ENCODE measurements at regions not wholly inside any gene's neighbourhood (a gene's known extent, or its start where the extent isn't known, plus 50 kb on each side); places are given as distances from the start of the nearest gene placed in this dataset.

DNA sequence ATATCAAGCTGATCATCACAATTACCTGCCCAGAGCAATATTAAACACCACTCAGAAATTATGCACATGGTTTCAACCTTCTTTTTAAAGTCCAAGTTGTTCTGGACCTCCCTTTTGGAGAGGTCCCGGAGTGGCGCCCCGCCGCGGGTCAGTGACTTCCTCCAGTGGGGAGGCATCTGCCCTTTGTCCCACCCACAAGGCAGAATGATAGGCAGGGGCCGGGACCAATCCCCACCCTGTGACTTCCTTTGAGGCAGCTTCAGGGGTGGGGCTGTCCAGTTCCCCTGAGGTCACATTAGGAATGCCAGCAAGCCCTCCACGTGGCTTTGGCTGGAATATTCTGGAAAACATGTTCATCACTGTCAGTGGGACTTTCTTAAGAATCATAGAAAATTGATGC lies 207.0 kb downstream of the ANKRD60 start:
- POLR2A ChIA-PET, result no interaction called here
- CTCF ChIA-PET, result no interaction called here

DNA sequence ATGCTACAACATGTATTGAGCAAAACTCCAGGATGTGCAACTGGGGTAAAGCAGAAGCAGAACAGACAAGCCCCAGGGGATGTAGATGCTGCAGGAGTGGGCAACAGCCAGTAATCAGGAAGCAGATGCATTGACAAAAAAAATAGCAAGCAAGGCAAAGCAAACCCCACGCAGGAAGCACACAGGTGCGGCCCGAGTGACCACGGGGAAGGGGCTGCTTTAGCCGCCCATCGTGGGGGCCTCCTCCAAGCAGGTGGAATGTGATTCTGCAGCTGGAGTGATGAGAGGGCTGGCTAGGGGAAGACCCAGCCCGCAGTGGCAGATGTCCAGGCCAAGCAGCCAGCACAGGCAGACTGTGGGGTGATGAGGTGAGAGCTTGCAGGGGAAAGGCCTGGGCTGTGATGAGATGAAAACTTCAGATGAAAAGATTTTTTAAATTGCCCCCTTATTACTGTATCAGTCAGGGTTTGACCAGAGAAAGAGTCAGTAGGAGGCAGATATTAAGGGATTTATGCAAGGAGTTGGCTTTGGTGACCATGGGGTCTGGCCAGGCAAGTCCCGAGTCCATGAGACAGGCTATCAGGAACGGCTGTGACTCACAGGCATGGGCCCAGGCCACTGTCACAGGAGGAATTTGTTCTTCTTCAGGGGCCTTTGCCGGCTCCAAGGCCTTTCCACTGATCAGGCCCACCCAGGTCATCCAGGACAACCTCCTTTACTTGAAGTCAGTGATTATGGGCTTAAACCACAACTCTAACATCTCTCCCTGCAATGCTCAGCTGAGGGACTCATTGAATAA lies 207.6 kb downstream of the ANKRD60 start:
- POLR2A ChIA-PET, result no interaction called here
- CTCF ChIA-PET, result no interaction called here

DNA sequence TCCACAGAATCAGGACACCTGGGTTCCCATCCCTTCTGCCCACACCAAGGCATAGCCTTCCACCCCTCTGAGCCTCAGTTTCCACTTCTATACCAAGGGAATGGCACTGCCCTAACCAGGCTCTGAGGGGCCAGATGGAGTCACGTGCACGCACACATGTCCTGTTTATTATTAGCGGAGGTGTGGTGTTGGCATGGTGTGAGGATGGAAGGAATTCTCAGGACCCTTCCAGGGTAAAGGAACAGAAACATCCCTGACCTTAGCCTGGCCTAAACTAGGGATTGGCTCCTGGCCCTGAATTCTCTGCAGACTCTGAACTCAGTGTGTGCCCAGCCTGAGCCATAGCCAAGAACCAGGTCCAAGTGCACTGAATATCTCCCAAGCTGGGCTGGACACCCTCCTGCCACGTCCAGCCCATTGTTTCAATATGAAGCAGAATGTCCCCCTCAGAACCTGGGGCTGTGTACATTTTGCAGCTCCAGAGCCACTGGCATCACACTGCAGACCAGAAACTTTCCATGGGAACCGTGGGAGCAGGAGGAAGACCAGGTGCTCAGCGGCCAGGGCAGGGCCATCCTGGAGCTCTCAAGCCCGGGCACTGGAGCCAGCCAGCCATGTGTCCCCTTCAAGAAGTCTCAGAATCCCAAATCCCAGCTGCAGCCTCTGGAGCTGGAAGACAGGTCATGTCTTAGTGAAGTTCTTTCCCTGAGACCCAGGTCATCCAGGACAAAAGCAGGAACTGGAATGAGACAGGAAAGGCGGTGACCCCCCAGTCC lies 208.4 kb downstream of the ANKRD60 start:
- CTCF ChIA-PET, result no interaction called here
- POLR2A ChIA-PET, result no interaction called here

DNA sequence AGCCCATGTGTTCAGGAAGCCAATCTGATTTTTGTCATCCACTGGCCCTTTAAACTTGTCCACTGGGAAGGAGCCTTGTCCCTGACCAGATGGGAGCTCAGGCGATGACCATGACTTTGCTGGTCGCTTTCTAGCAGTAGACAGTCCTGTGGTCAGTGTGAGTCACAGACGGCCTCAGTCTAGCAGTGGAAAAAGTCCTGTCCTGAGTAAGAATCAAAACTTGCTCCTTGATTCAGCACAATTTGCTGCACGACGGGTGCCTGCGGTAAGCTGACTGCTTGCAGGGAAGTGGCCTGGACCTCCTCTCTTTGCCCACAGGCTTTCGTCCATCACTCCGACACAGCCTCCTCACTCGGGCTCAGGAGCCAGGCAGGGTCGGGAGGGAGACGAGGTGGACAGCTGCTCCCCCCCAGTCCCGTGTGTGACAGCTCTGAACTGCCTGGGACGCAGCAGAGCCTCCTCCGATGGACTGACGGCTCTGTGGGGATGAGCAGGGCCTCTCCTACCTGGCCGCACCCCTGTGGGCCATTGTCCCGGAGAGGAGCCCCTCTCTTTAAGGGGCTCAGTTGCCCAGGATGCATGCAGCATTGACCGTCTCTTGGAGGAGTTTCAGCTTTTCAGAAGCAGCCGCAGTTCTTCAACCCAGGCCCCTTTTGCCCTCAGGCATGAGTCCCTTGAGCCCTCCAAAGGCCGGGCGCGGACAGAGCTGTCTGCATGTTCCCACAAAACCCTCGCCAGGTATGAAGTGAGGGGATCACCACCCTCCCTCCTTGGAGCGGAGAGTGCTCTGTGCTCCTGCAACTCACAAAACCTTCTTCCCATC lies 209.2 kb downstream of the ANKRD60 start:
- CTCF ChIA-PET, result no interaction called here
- POLR2A ChIA-PET, result no interaction called here

DNA sequence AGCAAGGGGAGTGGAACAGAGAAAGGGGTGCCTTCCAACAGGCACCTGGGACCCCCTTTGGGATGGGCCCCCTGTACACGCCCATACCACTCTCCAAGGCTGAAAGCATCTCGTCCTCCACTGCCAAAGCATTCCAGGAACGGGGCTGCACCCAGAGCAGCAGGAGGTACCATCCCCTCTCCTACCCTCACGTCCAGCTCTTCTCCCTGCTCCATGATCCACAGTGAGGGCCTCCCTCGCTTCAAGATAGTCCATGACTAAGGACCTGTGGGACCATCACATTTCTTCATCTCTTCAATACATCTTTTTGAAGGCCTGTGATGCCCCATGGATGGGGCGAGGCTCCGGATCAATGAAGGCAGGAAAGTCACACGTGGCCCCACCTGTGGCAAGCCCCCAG lies 209.9 kb downstream of the ANKRD60 start:
- POLR2A ChIA-PET, result no interaction called here
- CTCF ChIA-PET, result no interaction called here

DNA sequence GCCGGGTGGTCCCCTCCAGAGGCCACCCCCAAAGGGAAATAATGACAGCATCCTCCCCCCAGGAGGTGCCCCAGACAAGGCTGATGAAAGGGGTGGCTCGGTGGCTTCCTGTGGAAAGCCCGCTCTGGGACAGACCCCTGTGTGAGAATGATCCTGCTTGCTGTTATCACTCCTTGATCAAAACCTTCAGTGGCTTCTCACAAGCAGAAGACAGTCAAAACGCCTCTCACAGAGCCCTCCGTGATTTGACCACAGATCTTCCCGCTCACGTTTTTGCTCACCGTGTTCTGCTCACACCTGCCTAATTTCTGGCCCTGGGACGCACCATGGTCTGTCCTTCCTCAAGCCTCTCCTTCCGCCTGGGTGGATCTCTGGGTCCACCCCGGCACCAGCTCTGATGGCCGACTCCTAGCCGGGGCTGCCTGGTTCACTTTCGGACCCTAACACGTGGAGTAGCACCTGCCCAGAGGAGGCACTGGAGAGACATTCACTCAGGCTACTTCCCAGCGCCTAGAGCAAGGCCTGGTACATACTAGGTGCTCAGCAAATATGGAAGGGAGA lies 210.4 kb downstream of the ANKRD60 start:
- CTCF ChIA-PET, result no interaction called here
- POLR2A ChIA-PET, result no interaction called here

DNA sequence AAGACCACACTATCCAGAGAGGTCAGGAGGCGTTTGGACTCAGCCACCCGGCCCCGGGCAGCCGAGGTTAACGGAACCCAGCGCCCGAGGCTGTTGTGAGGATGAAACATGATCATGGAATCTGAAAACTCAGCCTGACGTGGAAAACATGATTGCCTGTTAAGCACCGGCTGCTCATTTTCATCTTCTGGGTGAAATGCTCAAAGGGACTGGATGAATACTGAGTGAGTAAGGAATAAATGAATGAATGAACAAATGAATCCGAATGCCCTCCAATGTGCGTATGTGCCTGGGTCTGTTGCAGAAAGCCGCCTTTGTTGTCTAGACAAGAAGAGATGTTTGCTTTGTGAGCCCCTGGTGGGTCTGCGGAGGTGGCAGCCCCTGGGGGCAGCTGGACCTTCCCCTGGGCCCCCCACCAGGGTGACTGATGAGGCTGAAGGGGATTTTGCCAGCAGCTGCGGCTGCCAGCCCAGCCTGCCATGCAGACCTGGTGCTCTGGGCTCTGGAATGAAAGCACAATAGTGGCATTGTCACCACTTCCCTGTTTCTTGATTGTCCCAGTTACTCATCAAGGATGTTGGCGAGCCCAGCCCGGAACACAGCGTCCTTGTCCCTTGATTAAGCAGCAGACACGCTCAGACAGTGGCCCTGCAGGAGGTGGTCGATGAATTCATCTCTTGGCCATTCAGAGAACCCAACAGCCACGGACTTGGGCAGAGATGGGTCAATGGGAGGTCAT lies 211.1 kb downstream of the ANKRD60 start:
- ChIA-PET POLR2A (no interaction called here), CTCF (no interaction called here)

DNA sequence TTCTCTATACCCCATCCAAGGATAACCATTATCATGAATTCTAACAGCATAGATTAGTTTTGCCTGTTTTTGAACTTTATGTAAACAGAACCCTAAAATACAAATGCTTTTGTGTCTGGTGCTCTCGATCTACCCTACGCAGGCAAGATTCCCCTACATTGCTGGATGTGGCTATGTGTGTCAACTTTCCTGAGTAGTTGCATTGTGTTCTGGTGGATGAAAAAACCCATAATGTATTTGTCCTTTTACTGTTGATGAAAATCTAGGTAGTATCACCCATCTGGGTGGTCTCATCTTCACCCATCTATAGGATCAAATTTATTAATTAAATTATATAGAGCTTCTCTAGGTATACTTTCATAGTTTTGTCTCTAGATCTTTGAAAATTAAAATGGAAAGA lies 211.7 kb downstream of the ANKRD60 start:
- CTCF ChIA-PET, result no interaction called here
- POLR2A ChIA-PET, result no interaction called here

DNA sequence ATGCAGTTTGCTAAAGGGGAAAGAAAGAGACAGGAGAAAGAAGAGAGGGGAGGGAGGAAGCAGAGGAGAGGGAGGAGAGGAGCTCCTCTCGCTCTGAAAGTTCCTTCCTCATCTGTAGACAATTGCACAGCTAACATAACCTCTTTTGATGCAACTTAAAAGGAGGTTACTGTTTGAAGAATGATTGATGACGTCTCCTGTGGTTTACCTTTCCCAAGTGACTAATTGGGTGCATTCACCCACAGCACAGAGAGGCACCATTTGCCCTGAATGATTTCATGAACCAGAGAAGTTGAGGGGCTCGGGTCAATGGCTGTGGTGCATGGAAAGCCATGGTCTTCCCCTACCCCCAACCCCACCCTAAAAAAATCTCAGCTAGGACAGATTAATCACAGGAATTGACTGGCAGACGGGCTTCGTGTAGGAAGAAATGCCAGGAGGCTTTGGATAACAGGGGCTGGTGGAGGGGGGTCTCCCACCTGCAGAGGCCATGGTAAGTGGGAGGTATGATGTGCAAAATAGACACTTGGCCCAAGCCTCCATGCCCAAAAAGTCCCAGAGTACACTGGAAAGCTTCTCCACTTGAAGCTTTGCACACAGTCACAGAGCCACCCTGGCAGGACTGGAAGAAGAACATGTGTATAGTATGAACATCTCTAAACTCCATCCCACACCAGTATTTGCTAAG lies 213.7 kb downstream of the ANKRD60 start:
- ChIA-PET CTCF (no interaction called here), POLR2A (interaction anchor here (0.6 kb wide), 1 partner anchor 456 kb away, joined by 3 read pairs; no protein-coding TSS in a partner anchor)

DNA sequence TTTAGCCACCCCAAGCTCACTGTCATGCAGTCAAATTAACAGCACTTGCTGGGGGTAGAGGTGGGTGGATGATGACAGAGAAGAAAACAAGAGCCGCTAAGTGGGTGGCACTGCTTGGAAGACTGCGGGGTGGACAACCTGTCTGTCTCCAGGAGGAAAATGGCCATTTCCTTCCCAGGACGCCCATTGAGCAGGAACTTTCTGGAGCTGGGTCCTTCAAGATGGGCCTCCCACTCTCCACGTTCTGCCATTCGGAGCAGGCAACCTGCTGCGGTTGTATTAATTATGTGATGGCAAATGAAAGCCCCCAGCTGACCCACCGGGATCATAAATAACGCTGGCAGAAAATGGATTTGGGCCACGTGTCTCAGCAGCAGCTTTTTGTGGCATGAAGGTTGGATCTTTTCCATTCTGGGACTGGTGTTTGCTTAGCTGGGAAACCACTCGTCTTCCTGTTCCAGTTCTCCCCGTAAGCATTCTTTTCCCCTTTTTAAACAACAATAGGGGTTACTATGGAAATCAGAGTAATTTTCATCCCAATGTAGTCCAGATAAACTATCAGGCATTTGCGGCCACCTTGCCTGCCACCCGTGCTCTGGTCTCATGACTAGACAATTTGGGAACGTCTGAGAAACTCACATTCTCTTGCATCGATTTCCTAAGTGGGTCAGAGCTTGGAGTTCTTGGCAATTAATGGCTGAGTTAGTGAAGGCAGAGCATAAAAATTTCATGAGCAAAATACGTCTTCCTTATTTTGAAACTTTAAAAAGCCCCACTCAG lies 215.5 kb downstream of the ANKRD60 start:
- POLR2A ChIA-PET, result no interaction called here
- CTCF ChIA-PET, result no interaction called here

DNA sequence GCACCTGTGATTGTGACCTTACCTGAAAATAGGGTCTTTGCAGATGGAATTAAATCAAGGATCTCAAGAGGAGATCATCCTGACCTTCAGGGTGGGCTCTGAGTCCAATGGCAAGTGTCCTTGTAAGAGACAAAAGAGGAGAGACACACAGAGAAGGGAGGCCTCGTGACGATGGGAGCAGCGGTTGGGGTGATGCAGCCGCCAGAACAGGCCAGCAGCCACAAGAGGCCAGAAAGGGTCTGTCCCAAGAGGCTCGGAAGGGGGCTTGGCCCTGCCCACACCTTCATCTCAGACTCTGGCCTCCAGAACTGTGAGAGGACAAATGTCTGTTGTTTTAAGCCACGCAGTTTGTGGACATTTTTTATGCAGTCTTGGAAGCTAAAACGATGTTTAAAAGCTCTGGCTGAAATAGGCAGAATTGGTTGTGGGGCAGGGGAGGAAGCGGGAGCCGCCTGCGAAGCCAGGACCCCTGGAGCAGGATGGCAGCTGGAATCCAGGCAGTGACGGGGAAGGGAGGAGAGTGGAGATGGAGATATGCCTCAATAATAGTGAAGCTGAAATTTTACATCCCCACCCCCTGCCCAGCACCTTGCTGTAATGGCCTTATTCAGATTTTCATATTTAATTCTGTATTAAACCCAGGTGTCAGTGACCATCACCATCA lies 216.4 kb downstream of the ANKRD60 start:
- POLR2A ChIA-PET, result no interaction called here

DNA sequence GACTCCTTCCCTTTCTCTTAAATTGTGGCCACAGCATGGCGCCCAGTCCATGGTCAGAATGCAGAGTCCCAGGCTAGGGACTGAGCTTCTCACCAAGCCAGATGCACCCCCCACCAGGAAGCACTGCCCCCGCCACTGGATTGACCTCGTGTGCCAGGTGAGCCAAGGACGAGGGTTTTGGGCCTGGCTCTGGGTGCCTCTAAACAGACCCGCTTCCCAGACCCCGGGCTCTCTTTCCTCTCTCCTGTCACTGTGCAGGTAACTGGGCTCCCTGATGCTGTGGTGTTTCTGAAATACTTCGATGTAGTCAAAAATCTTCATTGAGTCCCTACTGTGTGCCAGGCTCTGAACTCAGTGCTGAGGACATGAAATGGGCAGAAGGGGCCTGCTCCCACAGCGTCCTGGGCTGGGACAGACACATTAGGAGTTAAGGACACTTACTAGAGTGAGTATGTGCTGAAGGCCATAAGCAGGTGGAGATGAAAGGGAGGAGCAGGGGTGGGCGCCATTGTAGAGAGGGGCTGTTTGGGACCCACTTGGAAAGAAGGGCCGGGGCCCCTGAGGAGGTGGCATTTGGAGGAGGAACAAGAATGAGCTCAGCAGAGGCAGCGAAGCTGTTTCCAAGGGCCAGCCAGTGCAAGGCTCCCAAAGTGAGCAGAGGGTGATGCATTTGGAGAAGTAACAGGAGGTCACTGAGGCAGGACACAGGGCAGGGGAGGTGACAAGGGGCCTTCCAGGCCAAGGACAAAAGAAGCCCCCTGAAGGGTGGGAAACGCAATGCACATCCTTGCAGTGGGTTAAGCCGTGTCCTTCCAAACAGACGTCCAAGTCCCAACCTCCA lies 217.1 kb downstream of the ANKRD60 start:
- POLR2A ChIA-PET, result no interaction called here
- CTCF ChIA-PET, result interaction anchor here (1.1 kb wide), 1 partner anchor 389 kb away, joined by 3 read pairs; no protein-coding TSS in a partner anchor

More for the DNA sequence above, 216.4 kb downstream of the ANKRD60 start:
- CTCF ChIA-PET, result no interaction called here

DNA sequence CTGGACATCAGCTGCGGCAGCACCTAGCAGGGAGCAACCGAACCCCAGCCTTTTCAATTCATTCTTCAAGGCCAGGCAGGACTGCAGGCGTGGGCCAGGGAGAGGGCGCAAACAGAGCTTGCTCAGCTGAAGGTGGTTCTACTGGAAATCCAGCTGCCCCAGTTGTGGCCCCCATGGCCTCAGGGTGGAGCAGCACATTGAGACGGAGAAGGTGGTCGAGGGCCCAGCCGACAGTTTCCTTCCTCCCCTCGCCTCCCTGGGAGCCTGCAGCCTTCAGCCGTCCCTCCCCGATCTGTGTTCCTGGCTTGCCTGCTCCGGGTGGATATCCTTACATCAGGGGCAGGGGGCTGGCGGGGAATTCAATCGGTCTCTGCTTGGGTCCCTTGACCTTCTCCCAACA lies 217.8 kb downstream of the ANKRD60 start:
- ChIA-PET POLR2A (no interaction called here), CTCF (interaction anchor here (1.1 kb wide), 1 partner anchor 389 kb away, joined by 3 read pairs; no protein-coding TSS in a partner anchor)

DNA sequence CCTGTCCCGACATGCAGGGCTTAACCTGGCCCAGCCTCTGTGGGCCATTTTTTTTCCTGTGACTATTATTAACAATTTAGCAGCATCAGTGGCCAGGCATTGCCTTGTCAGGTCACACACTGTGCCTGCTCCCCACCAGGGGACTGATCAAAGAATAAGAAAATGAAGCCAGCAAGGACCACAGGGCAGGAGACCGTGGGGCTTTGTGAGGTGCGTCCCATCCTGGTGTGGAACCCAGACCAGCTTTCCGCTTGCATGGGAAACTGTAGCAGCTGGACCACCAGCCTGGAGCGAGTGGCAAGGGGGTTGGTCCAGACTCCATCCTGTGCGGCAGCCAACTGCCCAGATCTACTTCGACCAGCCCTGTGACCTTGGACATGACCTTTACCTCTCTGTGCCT lies 218.3 kb downstream of the ANKRD60 start:
- POLR2A ChIA-PET, result no interaction called here
- CTCF ChIA-PET, result no interaction called here

DNA sequence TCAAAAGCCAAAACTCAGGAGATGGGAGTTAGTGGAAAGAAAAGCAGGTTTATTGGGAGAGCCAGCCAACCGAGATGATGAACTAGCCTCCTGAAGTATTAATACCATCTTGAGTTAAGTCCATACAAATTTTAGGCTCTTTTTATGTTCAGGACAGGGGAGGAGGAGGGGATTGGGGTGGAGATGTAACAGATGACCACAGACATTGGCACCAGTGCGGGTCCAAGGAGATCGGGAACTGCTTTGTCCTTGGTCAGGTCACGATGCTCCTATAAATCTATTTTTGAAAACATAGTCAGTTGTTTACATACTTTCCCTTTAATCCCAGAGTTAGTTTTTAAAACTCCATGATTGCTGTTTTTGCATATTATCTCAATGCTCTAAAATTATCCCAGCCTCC lies 219.6 kb downstream of the ANKRD60 start:
- CTCF ChIA-PET, result no interaction called here
- POLR2A ChIA-PET, result no interaction called here

DNA sequence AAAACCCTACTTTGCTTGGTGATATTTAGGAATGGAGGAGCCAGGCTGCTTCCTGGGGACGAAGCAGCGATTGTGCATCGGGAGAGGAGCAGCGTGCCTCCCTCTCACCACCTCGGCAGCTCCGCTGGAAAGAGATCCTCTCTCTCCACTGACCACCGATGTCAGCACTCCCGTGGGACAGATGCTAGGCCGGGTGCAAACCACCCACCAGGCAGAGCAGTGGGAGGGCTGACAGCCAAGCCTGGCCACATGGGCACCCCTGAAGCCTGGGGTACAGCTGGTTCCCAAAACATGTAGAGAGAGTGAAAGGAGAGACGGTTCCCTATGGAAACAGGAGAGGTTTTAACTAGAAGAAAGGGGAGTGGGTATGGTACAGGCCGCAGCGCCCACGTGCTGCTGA lies 220.0 kb downstream of the ANKRD60 start:
- ChIA-PET CTCF (no interaction called here), POLR2A (no interaction called here)

DNA sequence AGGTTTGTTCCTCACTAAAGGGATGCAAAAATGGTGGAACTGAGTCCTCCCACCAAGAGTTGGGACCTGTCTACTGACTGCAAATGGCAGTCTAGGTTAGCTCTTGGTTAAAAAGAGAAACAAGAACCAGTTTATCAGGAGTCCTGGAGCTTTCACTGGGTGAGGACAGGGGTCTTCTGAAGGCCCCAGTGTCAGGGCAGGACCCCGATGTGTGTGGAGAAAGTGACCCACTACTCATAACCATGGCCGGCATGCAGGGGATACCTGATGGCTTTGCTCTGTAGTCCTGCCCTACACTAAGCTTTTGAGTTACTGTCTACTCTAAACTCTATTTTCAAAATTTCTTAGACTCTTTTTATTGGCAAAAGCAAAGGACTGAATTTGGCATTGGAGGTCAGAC lies 220.5 kb downstream of the ANKRD60 start:
- ChIA-PET CTCF (no interaction called here), POLR2A (no interaction called here)

Measured in activated CD8-positive, alpha-beta memory T cell treated with anti-CD3 and anti-CD28 coated beads for 36 hours (primary cell).